B cell (primary cell): ENCODE measurements at regions not wholly inside any gene's neighbourhood (a gene's known extent, or its start where the extent isn't known, plus 50 kb on each side); places are given as distances from the start of the nearest gene placed in this dataset.

ENCODE experiments used
- ATAC-seq: fragments of 200-7000 bp; cut with Tn5 transposase; one replicate; pipeline ENCODE4 v1.10.0; 2021; ENCODE audit warnings: low read depth, mild to moderate bottlenecking, moderate number of reproducible peaks, moderate library complexity
- CTCF ChIA-PET: fragments of 350-600 bp; sonication (Branson Sonifier 250); formaldehyde crosslinking; loops from one replicate; lab custom pipeline; 2021; ENCODE audit warnings: antibody characterized with exemption, inconsistent platforms; lab: Charles Lee
- POLR2A ChIA-PET: fragments of 350-600 bp; sonication (Branson Sonifier 250); formaldehyde crosslinking; loops from one replicate; lab custom pipeline; 2021; ENCODE audit warnings: antibody characterized with exemption; lab: Charles Lee
- DNase-seq: peaks from one replicate; pipeline ENCODE4 v3.0.0; 2013
- H2AFZ ChIP-seq: 2 replicates; pipeline ENCODE4 v1.6.1; 2012; ENCODE audit warnings: mild to moderate bottlenecking, low read depth, low read length; ENCODE audit not compliant: insufficient read depth, poor library complexity, severe bottlenecking
- H3K27ac ChIP-seq, 2 donors: 1 replicate in 1 of 2; 2 replicates in 1 of 2; pipeline ENCODE4 v1.5.1; 2012 to 2013; ENCODE audit warnings: low read length in 2 of 2, mild to moderate bottlenecking in 2 of 2, moderate library complexity in 1 of 2
- H3K27me3 ChIP-seq, 4 experiments: fragments of 200-600 bp in 1 of 4; sonication (generic) in 1 of 4; replicated peaks in 1 of 4; 1 replicate in 2 of 4; 2 replicates in 2 of 4; pipeline versions ENCODE4 v1.6.1 to v1.7.0; 2013 to 2016; ENCODE audit warnings: low read length in 3 of 4, mild to moderate bottlenecking in 2 of 4, mixed read lengths in 1 of 4, moderate library complexity in 1 of 4; ENCODE audit not compliant: insufficient read depth in 4 of 4, control insufficient read depth in 3 of 4; ENCODE audit errors: control extremely low read depth in 1 of 4
- H3K36me3 ChIP-seq, 2 experiments: replicated peaks in 1 of 2; 1 replicate in 1 of 2; 2 replicates in 1 of 2; pipeline versions ENCODE4 v1.6.1 to v1.7.1; 2013; ENCODE audit warnings: low read length in 1 of 2; ENCODE audit not compliant: insufficient read depth in 2 of 2, control insufficient read depth in 1 of 2; ENCODE audit errors: control extremely low read depth in 1 of 2, extremely low read depth in 1 of 2
- H3K4me1 ChIP-seq, 2 donors: fragments of 200-600 bp in 1 of 2; sonication (generic) in 1 of 2; 1 replicate in 1 of 2; 2 replicates in 1 of 2; pipeline versions ENCODE4 v1.5.1 to v1.6.1; 2013 to 2017; ENCODE audit warnings: low read length in 2 of 2; ENCODE audit not compliant: control insufficient read depth in 2 of 2, insufficient read depth in 2 of 2
- H3K4me2 ChIP-seq: replicated peaks from 2 replicates; pipeline ENCODE3; 2012; ENCODE audit warnings: mild to moderate bottlenecking, low read depth, low read length; ENCODE audit not compliant: poor library complexity, severe bottlenecking
- H3K4me3 ChIP-seq, 5 experiments: fragments of 200-600 bp in 1 of 5; sonication (generic) in 1 of 5; 1 replicate in 3 of 5; 2 replicates in 2 of 5; pipeline versions ENCODE4 v1.5.1 to v1.7.0; 2011 to 2016; ENCODE audit warnings: low read length in 4 of 5, mild to moderate bottlenecking in 4 of 5, low read depth in 2 of 5, control low read depth in 1 of 5, moderate library complexity in 1 of 5; ENCODE audit not compliant: insufficient read depth in 1 of 5; ENCODE audit errors: control extremely low read depth in 1 of 5, extremely low read depth in 1 of 5
- H3K79me2 ChIP-seq: fragments of 200-600 bp; sonication (generic); one replicate; pipeline ENCODE4 v1.6.0; 2016; ENCODE audit warnings: low read length; ENCODE audit not compliant: control insufficient read depth, insufficient read depth
- H3K9ac ChIP-seq: fragments of 200-600 bp; sonication (generic); 2 replicates; pipeline ENCODE4 v1.6.1; 2017; ENCODE audit warnings: mild to moderate bottlenecking, low read length, moderate library complexity
- H3K9me3 ChIP-seq, 3 donors: one replicate each; pipeline versions ENCODE4 v1.6.1 to v1.7.1; 2013; ENCODE audit warnings: low read length in 2 of 3; ENCODE audit not compliant: control insufficient read depth in 2 of 3, insufficient read depth in 1 of 3; ENCODE audit errors: control extremely low read depth in 1 of 3
- H4K20me1 ChIP-seq: 2 replicates; pipeline ENCODE4 v1.6.0; 2012; ENCODE audit warnings: mild to moderate bottlenecking, low read length; ENCODE audit not compliant: insufficient read depth, control insufficient read depth, poor library complexity, severe bottlenecking
- H3K27ac Mint-ChIP-seq: one replicate; pipeline ENCODE4 v1.8.0; 2021; ENCODE audit warnings: mixed read lengths
- H3K27me3 Mint-ChIP-seq: one replicate; pipeline ENCODE4 v1.8.0; 2021; ENCODE audit warnings: mixed read lengths
- H3K4me1 Mint-ChIP-seq: one replicate; pipeline ENCODE4 v1.8.0; 2021; ENCODE audit warnings: mixed read lengths
- H3K4me3 Mint-ChIP-seq: one replicate; pipeline ENCODE4 v1.8.0; 2021; ENCODE audit warnings: mixed read lengths
- H3K9me3 Mint-ChIP-seq: one replicate; pipeline ENCODE4 v1.8.0; 2022; ENCODE audit warnings: mixed read lengths; ENCODE audit not compliant: insufficient read depth
- EZH2 ChIP-seq: IDR thresholded peaks from 2 replicates; pipeline ENCODE4 v1.6.1; 2012; ENCODE audit warnings: borderline replicate concordance, low read depth, mild to moderate bottlenecking, moderate library complexity, low read length; ENCODE audit not compliant: insufficient read depth, poor library complexity, severe bottlenecking
- WGBS: methylation state at CpG from one replicate; pipeline ENCODE4 v1.1.5; 2013; ENCODE audit warnings: missing lambda C conversion rate; ENCODE audit not compliant: insufficient coverage; 5-methylcytosine and 5-hydroxymethylcytosine counted together
- intact Hi-C: fragments of 100-400 bp; cut with micrococcal nuclease; formaldehyde crosslinking; loops from one replicate; pipeline ENCODE4 v1.10.0; 2022
- TF ChIP-seq, protein P1 (sequence below): fragments of 200-600 bp; IDR thresholded peaks from one replicate; pipeline ENCODE4 v1.8.0; 2022; ENCODE audit warnings: antibody characterized with exemption, mild to moderate bottlenecking

DNA sequence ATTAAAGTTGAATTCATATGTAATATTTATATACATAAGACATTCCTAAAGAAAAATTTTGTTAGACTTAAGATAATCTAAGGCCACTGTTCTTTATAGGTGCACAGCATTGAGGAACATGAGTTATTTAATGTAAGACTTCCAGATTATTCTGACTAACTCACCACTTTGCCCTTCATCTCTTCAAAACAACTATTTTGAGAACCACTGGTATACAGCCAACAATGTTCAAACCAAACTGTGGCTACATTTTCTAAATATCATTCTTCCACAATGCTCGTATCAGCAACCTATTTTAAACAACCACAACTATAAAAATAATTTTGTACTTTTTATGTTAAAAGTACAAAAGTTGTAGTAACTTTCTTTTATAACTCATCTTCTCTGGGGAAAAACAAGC is 199.8 kb upstream of the ALCAM start:
- Histone ChIP-seq H3K27me3 (no peaks in the 10 kb centered on the region), H3K27ac (no peak overlapping the region), H3K36me3 (no peaks in the 10 kb centered on the region), H3K9ac (no peak overlapping the region), H3K9me3 (no peaks in the 10 kb centered on the region), H3K4me2 (no peak overlapping the region), H2AFZ (no peak overlapping the region), H3K4me1 (no peaks in the 10 kb centered on the region), H3K79me2 (no peaks in the 10 kb centered on the region), H4K20me1 (no peaks in the 10 kb centered on the region), H3K4me3 (no peak overlapping the region)
- H3K4me3 Mint-ChIP-seq: no peak overlapping the region
- H3K4me1 Mint-ChIP-seq: no peaks in the 10 kb centered on the region
- H3K27ac Mint-ChIP-seq: no peak overlapping the region
- intact Hi-C loops: no loop called here
- H3K27me3 Mint-ChIP-seq: no peaks in the 10 kb centered on the region
- WGBS: no CpG with 5 or more reads among the region's 1 CpG
- no peaks in the 10 kb centered on the region for H3K9me3 Mint-ChIP-seq
- DNase-seq (no peak), ATAC-seq (no peak)
- ChIA-PET CTCF (no interaction called here), POLR2A (no interaction called here)
- no peak for TF ChIP-seq EZH2
- TF ChIP-seq, protein P1, sequence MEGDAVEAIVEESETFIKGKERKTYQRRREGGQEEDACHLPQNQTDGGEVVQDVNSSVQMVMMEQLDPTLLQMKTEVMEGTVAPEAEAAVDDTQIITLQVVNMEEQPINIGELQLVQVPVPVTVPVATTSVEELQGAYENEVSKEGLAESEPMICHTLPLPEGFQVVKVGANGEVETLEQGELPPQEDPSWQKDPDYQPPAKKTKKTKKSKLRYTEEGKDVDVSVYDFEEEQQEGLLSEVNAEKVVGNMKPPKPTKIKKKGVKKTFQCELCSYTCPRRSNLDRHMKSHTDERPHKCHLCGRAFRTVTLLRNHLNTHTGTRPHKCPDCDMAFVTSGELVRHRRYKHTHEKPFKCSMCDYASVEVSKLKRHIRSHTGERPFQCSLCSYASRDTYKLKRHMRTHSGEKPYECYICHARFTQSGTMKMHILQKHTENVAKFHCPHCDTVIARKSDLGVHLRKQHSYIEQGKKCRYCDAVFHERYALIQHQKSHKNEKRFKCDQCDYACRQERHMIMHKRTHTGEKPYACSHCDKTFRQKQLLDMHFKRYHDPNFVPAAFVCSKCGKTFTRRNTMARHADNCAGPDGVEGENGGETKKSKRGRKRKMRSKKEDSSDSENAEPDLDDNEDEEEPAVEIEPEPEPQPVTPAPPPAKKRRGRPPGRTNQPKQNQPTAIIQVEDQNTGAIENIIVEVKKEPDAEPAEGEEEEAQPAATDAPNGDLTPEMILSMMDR: no peak

DNA sequence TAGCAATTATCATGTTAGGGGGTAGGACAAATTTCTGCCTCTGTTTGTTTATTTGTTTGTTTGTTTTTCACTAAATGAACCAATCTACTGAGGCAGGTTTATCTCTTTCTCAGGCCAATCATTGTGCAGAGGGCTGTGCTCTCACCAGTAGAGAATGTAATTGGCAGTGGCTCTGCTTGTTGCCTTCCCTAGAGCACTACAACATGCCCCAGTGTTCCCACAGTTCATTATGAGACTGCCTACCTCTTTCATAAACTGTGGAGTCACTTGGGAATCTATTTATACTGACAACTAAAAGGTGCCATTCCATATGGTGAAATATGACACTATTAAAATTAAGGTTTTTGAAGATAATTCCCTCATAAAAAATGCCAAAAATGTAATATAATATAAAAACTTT is 196.3 kb upstream of the ALCAM start:
- Histone ChIP-seq H3K27ac (no peak overlapping the region), H3K27me3 (no peaks in the 10 kb centered on the region), H3K36me3 (no peaks in the 10 kb centered on the region), H3K4me2 (no peak overlapping the region), H3K4me1 (no peaks in the 10 kb centered on the region), H3K4me3 (no peak overlapping the region), H3K9ac (no peak overlapping the region), H2AFZ (no peak overlapping the region), H3K79me2 (no peaks in the 10 kb centered on the region), H4K20me1 (no peaks in the 10 kb centered on the region), H3K9me3 (no peaks in the 10 kb centered on the region)
- intact Hi-C loops: no loop called here
- DNase-seq (no peak), ATAC-seq (no peak)
- POLR2A ChIA-PET: no interaction called here
- TF ChIP-seq EZH2: no peak
- TF ChIP-seq, protein P1: no peak
- H3K4me1 Mint-ChIP-seq: no peaks in the 10 kb centered on the region
- H3K27ac Mint-ChIP-seq: no peak overlapping the region
- CTCF ChIA-PET: no interaction called here
- no peak overlapping the region for H3K4me3 Mint-ChIP-seq
- H3K9me3 Mint-ChIP-seq: no peaks in the 10 kb centered on the region
- H3K27me3 Mint-ChIP-seq: no peaks in the 10 kb centered on the region
